ENCODE measurements at regions not wholly inside any gene's neighbourhood (a gene's known extent, or its start where the extent isn't known, plus 50 kb on each side); places are given as distances from the start of the nearest gene placed in this dataset.

- TF ChIP-seq ATF2 (IDR thresholded peaks at IDR 0.05; ENCODE audit: low read length) (no peak), CTCF (IDR thresholded peaks at IDR 0.05; ENCODE audit: control extremely low read depth in 1 of 3, insufficient read depth in 1 of 3, low read depth in 1 of 3, low read length in 3 of 3) (no peak), RFX5 (IDR thresholded peaks at IDR 0.05; ENCODE audit: borderline replicate concordance, low read depth, low read length) (no peak)
Observed at GRCh38 chr4:162837241-162837640, 329.4 kb downstream of the NAF1 start (continued).

Measured in H1 (cell line).